Caco-2 (cell line): ENCODE measurements at regions not wholly inside any gene's neighbourhood (a gene's known extent, or its start where the extent isn't known, plus 50 kb on each side); places are given as distances from the start of the nearest gene placed in this dataset.

Experiments used
- BruUV-seq: library from RNA; stranded (reverse); fragments of 400-500 nt; replicated peaks from 2 replicates; lab custom pipeline; 2021; lab: Mats Ljungman, UMichigan
- CTCF ChIA-PET: fragments of 300-600 bp; sonication (Branson Sonifier 250); formaldehyde crosslinking; loops from one replicate; lab custom pipeline; 2022; ENCODE audit warnings: antibody characterized with exemption; lab: Charles Lee
- POLR2A ChIA-PET: fragments of 300-600 bp; sonication (Branson Sonifier 250); formaldehyde crosslinking; loops from one replicate; lab custom pipeline; 2022; ENCODE audit warnings: antibody characterized with exemption; lab: Charles Lee
- DNase-seq, 2 experiments: peaks; one replicate each; pipeline versions ENCODE4 v3.0.0 to v3.0.0-alpha.2; 2020 to 2022
- H3K27me3 ChIP-seq: replicated peaks from 2 replicates; pipeline ENCODE4 v1.6.0; 2011; ENCODE audit warnings: low read length; ENCODE audit not compliant: control insufficient read depth, insufficient read depth
- H3K36me3 ChIP-seq: 2 replicates; pipeline ENCODE4 v1.5.1; 2011; ENCODE audit warnings: low read length; ENCODE audit not compliant: control insufficient read depth, insufficient read depth
- H3K4me1 ChIP-seq: fragments of 250-450 bp; sonication (Bioruptor Pico); 2 replicates; pipeline ENCODE4 v1.5.1; 2020; ENCODE audit warnings: mild to moderate bottlenecking
- H3K4me3 ChIP-seq: 2 replicates; pipeline ENCODE4 v1.5.1; 2011; ENCODE audit warnings: low read depth, mild to moderate bottlenecking, control low read depth, low read length
- H3K9me3 ChIP-seq: fragments of 250-450 bp; sonication (Bioruptor Pico); 2 replicates; pipeline ENCODE4 v1.5.1; 2020; ENCODE audit warnings: mild to moderate bottlenecking, moderate library complexity
- H3K27ac Mint-ChIP-seq: one replicate; pipeline ENCODE4 v1.8.0; 2022; ENCODE audit warnings: mixed read lengths; ENCODE audit not compliant: unreplicated experiment
- H3K27me3 Mint-ChIP-seq: one replicate; pipeline ENCODE4 v1.8.0; 2022; ENCODE audit warnings: mixed read lengths; ENCODE audit not compliant: insufficient read depth, unreplicated experiment
- H3K36me3 Mint-ChIP-seq: one replicate; pipeline ENCODE4 v1.8.0; 2022; ENCODE audit warnings: mild to moderate bottlenecking, mixed read lengths; ENCODE audit not compliant: insufficient read depth, unreplicated experiment
- H3K4me1 Mint-ChIP-seq: one replicate; pipeline ENCODE4 v1.8.0; 2022; ENCODE audit warnings: low read depth, mixed read lengths; ENCODE audit not compliant: unreplicated experiment
- H3K4me3 Mint-ChIP-seq: one replicate; pipeline ENCODE4 v1.8.0; 2022; ENCODE audit warnings: mild to moderate bottlenecking, moderate library complexity, mixed read lengths; ENCODE audit not compliant: unreplicated experiment
- H3K9me3 Mint-ChIP-seq: one replicate; pipeline ENCODE4 v1.8.0; 2022; ENCODE audit warnings: mixed read lengths; ENCODE audit not compliant: unreplicated experiment
- intact Hi-C: fragments of 100-400 bp; cut with micrococcal nuclease; formaldehyde crosslinking; loops from one replicate; pipeline ENCODE4 v1.10.0; 2022; ENCODE audit not compliant: unreplicated experiment
- TF ChIP-seq, protein P1 (sequence below), 2 experiments: fragments of 200-600 bp in 1 of 2; IDR thresholded peaks; 1 replicate in 1 of 2; 2 replicates in 1 of 2; pipeline versions ENCODE4 v1.5.1 to v1.8.0; 2011 to 2022; ENCODE audit warnings: antibody characterized with exemption in 1 of 2, control low read depth in 1 of 2, inconsistent platforms in 1 of 2, low read depth in 1 of 2, low read length in 1 of 2, mild to moderate bottlenecking in 1 of 2, moderate library complexity in 1 of 2; ENCODE audit not compliant: insufficient read depth in 1 of 2, severe bottlenecking in 1 of 2, unreplicated experiment in 1 of 2

DNA sequence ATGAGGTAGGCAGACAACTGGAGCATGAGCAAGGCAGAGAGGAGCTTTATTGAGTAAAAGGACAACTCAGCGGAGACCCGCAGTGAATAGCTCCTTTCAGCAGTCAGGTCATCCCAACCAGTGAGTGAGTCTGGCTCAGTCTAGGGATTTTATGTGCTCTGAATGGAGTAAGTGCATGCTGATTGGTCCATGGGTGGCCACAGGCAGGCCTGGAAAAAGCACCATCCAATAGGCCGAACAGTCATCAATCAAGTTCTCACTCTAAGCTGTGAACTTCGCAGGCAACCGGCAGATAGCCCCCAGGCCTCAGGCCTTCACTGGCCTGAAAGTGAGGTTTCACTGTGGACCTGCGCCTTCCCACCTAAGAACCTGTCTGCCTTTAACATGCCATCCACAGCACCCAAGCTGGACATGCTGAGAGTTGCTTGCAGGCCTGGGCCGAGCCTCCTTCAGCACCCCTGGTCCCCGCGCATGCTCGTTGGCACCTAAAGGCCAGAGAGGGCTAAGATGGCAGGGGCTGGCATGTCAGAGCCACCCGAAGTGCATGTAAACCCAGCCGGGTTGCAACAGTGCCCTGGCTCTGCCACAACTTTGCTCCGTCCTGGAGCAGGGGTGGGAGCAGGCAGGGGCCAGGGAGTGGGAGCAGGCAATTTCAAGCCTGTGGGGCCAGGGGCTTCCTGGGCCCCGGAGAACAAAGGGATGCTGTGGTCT lies 698.7 kb downstream of the SLITRK1 start:
- intact Hi-C loops: no loop called here
- Mint-ChIP-seq H3K27ac (no peak overlapping the region), H3K36me3 (no peaks in the 10 kb centered on the region), H3K4me3 (no peak overlapping the region), H3K27me3 (no peaks in the 10 kb centered on the region), H3K9me3 (peaks cover 9% of the 10 kb centered on the region), H3K4me1 (no peaks in the 10 kb centered on the region)
- no peak for DNase-seq
- H3K4me1 ChIP-seq: no peaks in the 10 kb centered on the region
- no TSS peak for BruUV-seq
- no peaks in the 10 kb centered on the region for H3K36me3 ChIP-seq
- no peak overlapping the region for H3K4me3 ChIP-seq
- ChIA-PET POLR2A (no interaction called here), CTCF (no interaction called here)
- H3K9me3 ChIP-seq: no peaks in the 10 kb centered on the region
- TF ChIP-seq, protein P1, sequence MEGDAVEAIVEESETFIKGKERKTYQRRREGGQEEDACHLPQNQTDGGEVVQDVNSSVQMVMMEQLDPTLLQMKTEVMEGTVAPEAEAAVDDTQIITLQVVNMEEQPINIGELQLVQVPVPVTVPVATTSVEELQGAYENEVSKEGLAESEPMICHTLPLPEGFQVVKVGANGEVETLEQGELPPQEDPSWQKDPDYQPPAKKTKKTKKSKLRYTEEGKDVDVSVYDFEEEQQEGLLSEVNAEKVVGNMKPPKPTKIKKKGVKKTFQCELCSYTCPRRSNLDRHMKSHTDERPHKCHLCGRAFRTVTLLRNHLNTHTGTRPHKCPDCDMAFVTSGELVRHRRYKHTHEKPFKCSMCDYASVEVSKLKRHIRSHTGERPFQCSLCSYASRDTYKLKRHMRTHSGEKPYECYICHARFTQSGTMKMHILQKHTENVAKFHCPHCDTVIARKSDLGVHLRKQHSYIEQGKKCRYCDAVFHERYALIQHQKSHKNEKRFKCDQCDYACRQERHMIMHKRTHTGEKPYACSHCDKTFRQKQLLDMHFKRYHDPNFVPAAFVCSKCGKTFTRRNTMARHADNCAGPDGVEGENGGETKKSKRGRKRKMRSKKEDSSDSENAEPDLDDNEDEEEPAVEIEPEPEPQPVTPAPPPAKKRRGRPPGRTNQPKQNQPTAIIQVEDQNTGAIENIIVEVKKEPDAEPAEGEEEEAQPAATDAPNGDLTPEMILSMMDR (IDR thresholded peaks at IDR 0.05; ENCODE audit: insufficient read depth in 1 of 2, low read depth in 1 of 2, low read length in 1 of 2, severe bottlenecking in 1 of 2, unreplicated experiment in 1 of 2): no peak
- no peaks in the 10 kb centered on the region for H3K27me3 ChIP-seq

DNA sequence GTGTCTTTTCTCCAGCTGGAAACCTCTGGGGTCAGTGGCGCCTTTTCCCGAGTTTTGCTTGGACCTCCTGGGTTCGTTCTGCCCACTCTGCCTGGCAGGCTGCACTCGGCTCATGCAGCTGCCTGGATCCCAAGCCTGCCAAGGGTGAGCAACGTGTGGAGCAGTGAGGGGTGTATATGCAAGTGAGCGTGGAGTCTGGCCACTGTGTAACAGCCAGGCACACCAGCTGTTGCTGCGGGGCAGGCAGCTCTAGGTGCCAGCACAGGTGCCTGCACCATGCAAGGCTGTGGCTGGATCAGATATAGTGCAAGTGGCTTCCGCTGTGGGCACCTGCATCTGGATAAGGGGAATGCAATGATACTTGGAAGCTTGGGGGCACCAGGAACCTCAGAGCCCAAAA lies 699.4 kb downstream of the SLITRK1 start:
- intact Hi-C loops: no loop called here
- H3K36me3 Mint-ChIP-seq: no peaks in the 10 kb centered on the region
- no peaks in the 10 kb centered on the region for H3K4me1 Mint-ChIP-seq
- Histone ChIP-seq H3K27me3 (no peaks in the 10 kb centered on the region), H3K4me1 (no peaks in the 10 kb centered on the region), H3K4me3 (no peak overlapping the region), H3K36me3 (no peaks in the 10 kb centered on the region), H3K9me3 (no peaks in the 10 kb centered on the region)
- no TSS peak for BruUV-seq
- H3K9me3 Mint-ChIP-seq: peaks cover 9% of the 10 kb centered on the region
- H3K4me3 Mint-ChIP-seq: no peak overlapping the region
- ChIA-PET POLR2A (no interaction called here), CTCF (no interaction called here)
- no peak for DNase-seq
- no peaks in the 10 kb centered on the region for H3K27me3 Mint-ChIP-seq
- TF ChIP-seq, protein P1 (IDR thresholded peaks at IDR 0.05; ENCODE audit: insufficient read depth in 1 of 2, low read depth in 1 of 2, low read length in 1 of 2, severe bottlenecking in 1 of 2, unreplicated experiment in 1 of 2): no peak
- H3K27ac Mint-ChIP-seq: no peak overlapping the region

DNA sequence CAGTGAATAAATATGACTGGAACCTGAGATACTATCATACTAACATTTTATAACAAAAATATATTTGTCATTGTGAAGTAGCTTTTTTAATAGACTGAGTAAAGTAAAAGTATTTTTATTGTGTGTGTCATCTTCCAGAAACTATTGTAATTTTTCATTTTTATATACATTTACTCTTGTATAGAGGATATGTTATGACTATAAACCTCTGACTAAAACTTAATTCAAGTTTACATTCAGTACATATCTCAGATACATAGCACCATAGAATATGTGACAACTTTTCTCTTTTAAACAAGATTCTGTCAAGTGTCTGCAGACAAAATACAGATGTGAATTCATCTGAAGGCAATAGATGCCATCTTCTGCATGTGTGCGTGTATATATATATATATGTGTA lies 704.3 kb downstream of the SLITRK1 start:
- intact Hi-C loops: no loop called here
- no peaks in the 10 kb centered on the region for H3K4me1 Mint-ChIP-seq
- no peak for DNase-seq
- Histone ChIP-seq H3K4me1 (no peaks in the 10 kb centered on the region), H3K9me3 (no peaks in the 10 kb centered on the region), H3K27me3 (no peaks in the 10 kb centered on the region), H3K4me3 (no peak overlapping the region), H3K36me3 (no peaks in the 10 kb centered on the region)
- no peaks in the 10 kb centered on the region for H3K36me3 Mint-ChIP-seq
- peaks cover 7% of the 10 kb centered on the region for H3K27me3 Mint-ChIP-seq
- no TSS peak for BruUV-seq
- no peak overlapping the region for H3K27ac Mint-ChIP-seq
- no peak overlapping the region for H3K4me3 Mint-ChIP-seq
- CTCF ChIA-PET: no interaction called here
- no peaks in the 10 kb centered on the region for H3K9me3 Mint-ChIP-seq
- POLR2A ChIA-PET: no interaction called here
- TF ChIP-seq, protein P1 (IDR thresholded peaks at IDR 0.05; ENCODE audit: insufficient read depth in 1 of 2, low read depth in 1 of 2, low read length in 1 of 2, severe bottlenecking in 1 of 2, unreplicated experiment in 1 of 2): no peak
